GM23338 (cell line): ENCODE measurements at regions not wholly inside any gene's neighbourhood (a gene's known extent, or its start where the extent isn't known, plus 50 kb on each side); places are given as distances from the start of the nearest gene placed in this dataset.

Experiments
- ATAC-seq: fragments of 200-7000 bp; cut with Tn5 transposase; 3 replicates; pipeline ENCODE4 v1.9.1; 2020
- DNase-seq: peaks from one replicate; pipeline ENCODE4 v3.0.0-alpha.2; 2015; ENCODE audit warnings: low spot score
- H2AFZ ChIP-seq: fragments of 200-600 bp; sonication (generic); 2 replicates; pipeline ENCODE4 v1.8.0; 2016; ENCODE audit warnings: antibody characterized with exemption, mild to moderate bottlenecking, moderate library complexity
- H3F3A ChIP-seq: fragments of 200-600 bp; sonication (generic); replicated peaks from 2 replicates; pipeline ENCODE4 v1.8.0; 2017; ENCODE audit warnings: antibody characterized with exemption, mixed run types, low read depth
- H3K27ac ChIP-seq: fragments of 200-600 bp; sonication (generic); 2 replicates; pipeline ENCODE4 v1.6.1; 2016; ENCODE audit warnings: low read depth
- H3K27me3 ChIP-seq: fragments of 200-600 bp; sonication (generic); 2 replicates; pipeline ENCODE4 v1.8.0; 2016; ENCODE audit warnings: mild to moderate bottlenecking, mixed run types, moderate library complexity; ENCODE audit not compliant: insufficient read depth
- H3K36me3 ChIP-seq: fragments of 200-600 bp; sonication (generic); 2 replicates; pipeline ENCODE4 v1.8.0; 2016; ENCODE audit warnings: mild to moderate bottlenecking; ENCODE audit not compliant: insufficient read depth
- H3K4me1 ChIP-seq: fragments of 200-600 bp; sonication (generic); 2 replicates; pipeline ENCODE4 v1.8.0; 2016; ENCODE audit warnings: mild to moderate bottlenecking, moderate library complexity; ENCODE audit not compliant: insufficient read depth
- H3K4me2 ChIP-seq: fragments of 200-600 bp; sonication (generic); 2 replicates; pipeline ENCODE4 v1.7.1; 2017; ENCODE audit warnings: mixed run types
- H3K4me3 ChIP-seq: fragments of 200-600 bp; sonication (generic); 2 replicates; pipeline ENCODE4 v1.6.1; 2016; ENCODE audit warnings: mixed run types
- H3K79me2 ChIP-seq: fragments of 200-600 bp; sonication (generic); replicated peaks from 2 replicates; pipeline ENCODE4 v1.8.0; 2017; ENCODE audit warnings: mild to moderate bottlenecking; ENCODE audit not compliant: insufficient read depth
- H3K9me2 ChIP-seq: fragments of 200-600 bp; sonication (generic); 2 replicates; pipeline ENCODE4 v1.8.0; 2017; ENCODE audit not compliant: insufficient read depth
- H4K20me1 ChIP-seq: fragments of 200-600 bp; sonication (generic); replicated peaks from 2 replicates; pipeline ENCODE4 v1.8.0; 2017; ENCODE audit warnings: mild to moderate bottlenecking; ENCODE audit not compliant: insufficient read depth
- H3K27ac Mint-ChIP-seq: 2 replicates; pipeline ENCODE4 v1.8.0; 2020; ENCODE audit warnings: inconsistent platforms, mild to moderate bottlenecking, moderate library complexity, mixed read lengths
- H3K27me3 Mint-ChIP-seq: 3 replicates; pipeline ENCODE4 v1.8.0; 2022; ENCODE audit warnings: low read depth, mild to moderate bottlenecking, moderate library complexity, mixed read lengths, inconsistent platforms; ENCODE audit not compliant: insufficient read depth, poor library complexity
- H3K36me3 Mint-ChIP-seq: 3 replicates; pipeline ENCODE4 v1.8.0; 2021; ENCODE audit warnings: low read depth, mild to moderate bottlenecking, inconsistent platforms, moderate library complexity, mixed read lengths
- H3K4me1 Mint-ChIP-seq: 3 replicates; pipeline ENCODE4 v1.8.0; 2020; ENCODE audit warnings: mild to moderate bottlenecking, inconsistent platforms, mixed read lengths
- H3K4me3 Mint-ChIP-seq: 3 replicates; pipeline ENCODE4 v1.8.0; 2021; ENCODE audit warnings: moderate library complexity, mild to moderate bottlenecking, inconsistent platforms, mixed read lengths
- H3K9me3 Mint-ChIP-seq: 3 replicates; pipeline ENCODE4 v1.8.0; 2020; ENCODE audit warnings: moderate library complexity, mild to moderate bottlenecking, inconsistent platforms, mixed read lengths
- CREB1 ChIP-seq: fragments of 250-450 bp; sonication (Bioruptor Pico); IDR thresholded peaks from 2 replicates; pipeline ENCODE4 v1.5.0; 2020; ENCODE audit warnings: low read depth, mild to moderate bottlenecking, moderate library complexity
- EZH2 ChIP-seq: fragments of 200-600 bp; sonication (generic); IDR thresholded peaks from one replicate; pipeline ENCODE4 v1.8.0; 2017; ENCODE audit warnings: antibody characterized with exemption, mild to moderate bottlenecking, low read depth; ENCODE audit not compliant: unreplicated experiment
- EZH2phosphoT487 ChIP-seq: fragments of 200-600 bp; sonication (generic); IDR thresholded peaks from one replicate; pipeline ENCODE4 v1.8.1; 2018; ENCODE audit warnings: antibody characterized with exemption; ENCODE audit not compliant: unreplicated experiment
- JUNB ChIP-seq: IDR thresholded peaks from one replicate; pipeline ENCODE4 v1.6.1; 2016; ENCODE audit warnings: antibody characterized with exemption; ENCODE audit not compliant: unreplicated experiment
- NANOG ChIP-seq: IDR thresholded peaks from 2 replicates; pipeline ENCODE4 v1.6.1; 2016; ENCODE audit warnings: antibody characterized with exemption, borderline replicate concordance
- POLR2AphosphoS5 ChIP-seq: IDR thresholded peaks from 2 replicates; pipeline ENCODE4 v1.6.1; 2016; ENCODE audit warnings: antibody characterized with exemption, low read depth
- STAT1 ChIP-seq: IDR thresholded peaks from one replicate; pipeline ENCODE4 v1.6.1; 2016; ENCODE audit warnings: antibody characterized with exemption; ENCODE audit not compliant: unreplicated experiment
- ZNF114 ChIP-seq: fragments of 250-450 bp; sonication (Bioruptor Pico); IDR thresholded peaks from 2 replicates; pipeline ENCODE4 v1.5.0; 2020; ENCODE audit warnings: mild to moderate bottlenecking, moderate library complexity
- ZNF331 ChIP-seq: fragments of 250-450 bp; sonication (Bioruptor Pico); IDR thresholded peaks from 2 replicates; pipeline ENCODE4 v1.5.0; 2020; ENCODE audit warnings: low read depth, mild to moderate bottlenecking, moderate library complexity
- TF ChIP-seq, protein P1 (sequence below): IDR thresholded peaks from 2 replicates; pipeline ENCODE4 v1.6.1; 2016; ENCODE audit warnings: antibody characterized with exemption
- TF ChIP-seq, protein P2 (sequence below): IDR thresholded peaks from one replicate; pipeline ENCODE4 v1.6.1; 2018; ENCODE audit warnings: antibody characterized with exemption; ENCODE audit not compliant: unreplicated experiment
- TF ChIP-seq, protein P3 (sequence below), 2 experiments: fragments of 200-600 bp in 1 of 2; sonication (generic) in 1 of 2; conservative IDR thresholded peaks; 2 replicates each; pipeline versions ENCODE4 v1.5.1 to v1.6.1; 2016 to 2017; ENCODE audit warnings: antibody characterized with exemption in 2 of 2, low read depth in 2 of 2, mild to moderate bottlenecking in 2 of 2, moderate library complexity in 1 of 2
- TF ChIP-seq, protein P4 (sequence below): fragments of 250-450 bp; sonication (Bioruptor Pico); IDR thresholded peaks from 2 replicates; pipeline ENCODE4 v1.5.0; 2020; ENCODE audit warnings: mild to moderate bottlenecking, moderate library complexity

DNA sequence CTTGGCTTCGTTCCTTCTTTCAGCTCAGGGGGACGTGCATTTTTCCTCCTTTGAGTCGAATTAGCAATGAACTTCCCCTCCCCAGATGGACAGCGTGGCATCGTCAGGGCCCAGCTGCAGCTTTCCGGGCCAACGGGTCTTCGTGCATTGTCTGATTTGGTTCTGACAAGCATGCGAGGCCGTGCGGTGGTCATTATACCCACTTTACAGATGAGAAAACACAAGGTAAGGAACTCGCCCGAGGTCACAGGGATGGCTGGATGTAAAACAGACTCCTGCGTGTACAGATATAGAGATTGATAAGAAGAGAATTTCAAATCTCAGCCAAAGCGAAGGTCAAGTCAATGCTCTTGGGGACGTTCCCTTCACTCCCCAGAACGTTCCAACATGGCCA lies 187.6 kb upstream of the SULF2 start:
- no peak overlapping the region for H3K27ac ChIP-seq
- H3K27ac Mint-ChIP-seq = peak overlapping the region; percentile 3; the same call in 1 of the 2 replicates
- H3K9me3 Mint-ChIP-seq = peaks cover 3% of the 10 kb centered on the region; the same call in 2 of the 3 replicates
- H3K4me1 Mint-ChIP-seq = peaks cover 55% of the 10 kb centered on the region
- H3K4me3 ChIP-seq = no peak overlapping the region
- ATAC-seq = no peak
- TF ChIP-seq, protein P1, sequence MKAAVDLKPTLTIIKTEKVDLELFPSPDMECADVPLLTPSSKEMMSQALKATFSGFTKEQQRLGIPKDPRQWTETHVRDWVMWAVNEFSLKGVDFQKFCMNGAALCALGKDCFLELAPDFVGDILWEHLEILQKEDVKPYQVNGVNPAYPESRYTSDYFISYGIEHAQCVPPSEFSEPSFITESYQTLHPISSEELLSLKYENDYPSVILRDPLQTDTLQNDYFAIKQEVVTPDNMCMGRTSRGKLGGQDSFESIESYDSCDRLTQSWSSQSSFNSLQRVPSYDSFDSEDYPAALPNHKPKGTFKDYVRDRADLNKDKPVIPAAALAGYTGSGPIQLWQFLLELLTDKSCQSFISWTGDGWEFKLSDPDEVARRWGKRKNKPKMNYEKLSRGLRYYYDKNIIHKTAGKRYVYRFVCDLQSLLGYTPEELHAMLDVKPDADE = no peak
- no peak for TF ChIP-seq EZH2
- no peak for TF ChIP-seq JUNB
- TF ChIP-seq NANOG = no peak
- TF ChIP-seq ZNF331 (CRISPR knock-in tag) = no peak
- TF ChIP-seq, protein P2, sequence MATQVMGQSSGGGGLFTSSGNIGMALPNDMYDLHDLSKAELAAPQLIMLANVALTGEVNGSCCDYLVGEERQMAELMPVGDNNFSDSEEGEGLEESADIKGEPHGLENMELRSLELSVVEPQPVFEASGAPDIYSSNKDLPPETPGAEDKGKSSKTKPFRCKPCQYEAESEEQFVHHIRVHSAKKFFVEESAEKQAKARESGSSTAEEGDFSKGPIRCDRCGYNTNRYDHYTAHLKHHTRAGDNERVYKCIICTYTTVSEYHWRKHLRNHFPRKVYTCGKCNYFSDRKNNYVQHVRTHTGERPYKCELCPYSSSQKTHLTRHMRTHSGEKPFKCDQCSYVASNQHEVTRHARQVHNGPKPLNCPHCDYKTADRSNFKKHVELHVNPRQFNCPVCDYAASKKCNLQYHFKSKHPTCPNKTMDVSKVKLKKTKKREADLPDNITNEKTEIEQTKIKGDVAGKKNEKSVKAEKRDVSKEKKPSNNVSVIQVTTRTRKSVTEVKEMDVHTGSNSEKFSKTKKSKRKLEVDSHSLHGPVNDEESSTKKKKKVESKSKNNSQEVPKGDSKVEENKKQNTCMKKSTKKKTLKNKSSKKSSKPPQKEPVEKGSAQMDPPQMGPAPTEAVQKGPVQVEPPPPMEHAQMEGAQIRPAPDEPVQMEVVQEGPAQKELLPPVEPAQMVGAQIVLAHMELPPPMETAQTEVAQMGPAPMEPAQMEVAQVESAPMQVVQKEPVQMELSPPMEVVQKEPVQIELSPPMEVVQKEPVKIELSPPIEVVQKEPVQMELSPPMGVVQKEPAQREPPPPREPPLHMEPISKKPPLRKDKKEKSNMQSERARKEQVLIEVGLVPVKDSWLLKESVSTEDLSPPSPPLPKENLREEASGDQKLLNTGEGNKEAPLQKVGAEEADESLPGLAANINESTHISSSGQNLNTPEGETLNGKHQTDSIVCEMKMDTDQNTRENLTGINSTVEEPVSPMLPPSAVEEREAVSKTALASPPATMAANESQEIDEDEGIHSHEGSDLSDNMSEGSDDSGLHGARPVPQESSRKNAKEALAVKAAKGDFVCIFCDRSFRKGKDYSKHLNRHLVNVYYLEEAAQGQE = no peak
- TF ChIP-seq STAT1 = no peak
- TF ChIP-seq EZH2phosphoT487 = no peak
- no peak for TF ChIP-seq ZNF114 (CRISPR knock-in tag)
- TF ChIP-seq, protein P3, sequence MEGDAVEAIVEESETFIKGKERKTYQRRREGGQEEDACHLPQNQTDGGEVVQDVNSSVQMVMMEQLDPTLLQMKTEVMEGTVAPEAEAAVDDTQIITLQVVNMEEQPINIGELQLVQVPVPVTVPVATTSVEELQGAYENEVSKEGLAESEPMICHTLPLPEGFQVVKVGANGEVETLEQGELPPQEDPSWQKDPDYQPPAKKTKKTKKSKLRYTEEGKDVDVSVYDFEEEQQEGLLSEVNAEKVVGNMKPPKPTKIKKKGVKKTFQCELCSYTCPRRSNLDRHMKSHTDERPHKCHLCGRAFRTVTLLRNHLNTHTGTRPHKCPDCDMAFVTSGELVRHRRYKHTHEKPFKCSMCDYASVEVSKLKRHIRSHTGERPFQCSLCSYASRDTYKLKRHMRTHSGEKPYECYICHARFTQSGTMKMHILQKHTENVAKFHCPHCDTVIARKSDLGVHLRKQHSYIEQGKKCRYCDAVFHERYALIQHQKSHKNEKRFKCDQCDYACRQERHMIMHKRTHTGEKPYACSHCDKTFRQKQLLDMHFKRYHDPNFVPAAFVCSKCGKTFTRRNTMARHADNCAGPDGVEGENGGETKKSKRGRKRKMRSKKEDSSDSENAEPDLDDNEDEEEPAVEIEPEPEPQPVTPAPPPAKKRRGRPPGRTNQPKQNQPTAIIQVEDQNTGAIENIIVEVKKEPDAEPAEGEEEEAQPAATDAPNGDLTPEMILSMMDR (conservative IDR thresholded peaks at IDR 0.05; ENCODE audit: low read depth in 2 of 2) = no peak
- TF ChIP-seq, protein P4, sequence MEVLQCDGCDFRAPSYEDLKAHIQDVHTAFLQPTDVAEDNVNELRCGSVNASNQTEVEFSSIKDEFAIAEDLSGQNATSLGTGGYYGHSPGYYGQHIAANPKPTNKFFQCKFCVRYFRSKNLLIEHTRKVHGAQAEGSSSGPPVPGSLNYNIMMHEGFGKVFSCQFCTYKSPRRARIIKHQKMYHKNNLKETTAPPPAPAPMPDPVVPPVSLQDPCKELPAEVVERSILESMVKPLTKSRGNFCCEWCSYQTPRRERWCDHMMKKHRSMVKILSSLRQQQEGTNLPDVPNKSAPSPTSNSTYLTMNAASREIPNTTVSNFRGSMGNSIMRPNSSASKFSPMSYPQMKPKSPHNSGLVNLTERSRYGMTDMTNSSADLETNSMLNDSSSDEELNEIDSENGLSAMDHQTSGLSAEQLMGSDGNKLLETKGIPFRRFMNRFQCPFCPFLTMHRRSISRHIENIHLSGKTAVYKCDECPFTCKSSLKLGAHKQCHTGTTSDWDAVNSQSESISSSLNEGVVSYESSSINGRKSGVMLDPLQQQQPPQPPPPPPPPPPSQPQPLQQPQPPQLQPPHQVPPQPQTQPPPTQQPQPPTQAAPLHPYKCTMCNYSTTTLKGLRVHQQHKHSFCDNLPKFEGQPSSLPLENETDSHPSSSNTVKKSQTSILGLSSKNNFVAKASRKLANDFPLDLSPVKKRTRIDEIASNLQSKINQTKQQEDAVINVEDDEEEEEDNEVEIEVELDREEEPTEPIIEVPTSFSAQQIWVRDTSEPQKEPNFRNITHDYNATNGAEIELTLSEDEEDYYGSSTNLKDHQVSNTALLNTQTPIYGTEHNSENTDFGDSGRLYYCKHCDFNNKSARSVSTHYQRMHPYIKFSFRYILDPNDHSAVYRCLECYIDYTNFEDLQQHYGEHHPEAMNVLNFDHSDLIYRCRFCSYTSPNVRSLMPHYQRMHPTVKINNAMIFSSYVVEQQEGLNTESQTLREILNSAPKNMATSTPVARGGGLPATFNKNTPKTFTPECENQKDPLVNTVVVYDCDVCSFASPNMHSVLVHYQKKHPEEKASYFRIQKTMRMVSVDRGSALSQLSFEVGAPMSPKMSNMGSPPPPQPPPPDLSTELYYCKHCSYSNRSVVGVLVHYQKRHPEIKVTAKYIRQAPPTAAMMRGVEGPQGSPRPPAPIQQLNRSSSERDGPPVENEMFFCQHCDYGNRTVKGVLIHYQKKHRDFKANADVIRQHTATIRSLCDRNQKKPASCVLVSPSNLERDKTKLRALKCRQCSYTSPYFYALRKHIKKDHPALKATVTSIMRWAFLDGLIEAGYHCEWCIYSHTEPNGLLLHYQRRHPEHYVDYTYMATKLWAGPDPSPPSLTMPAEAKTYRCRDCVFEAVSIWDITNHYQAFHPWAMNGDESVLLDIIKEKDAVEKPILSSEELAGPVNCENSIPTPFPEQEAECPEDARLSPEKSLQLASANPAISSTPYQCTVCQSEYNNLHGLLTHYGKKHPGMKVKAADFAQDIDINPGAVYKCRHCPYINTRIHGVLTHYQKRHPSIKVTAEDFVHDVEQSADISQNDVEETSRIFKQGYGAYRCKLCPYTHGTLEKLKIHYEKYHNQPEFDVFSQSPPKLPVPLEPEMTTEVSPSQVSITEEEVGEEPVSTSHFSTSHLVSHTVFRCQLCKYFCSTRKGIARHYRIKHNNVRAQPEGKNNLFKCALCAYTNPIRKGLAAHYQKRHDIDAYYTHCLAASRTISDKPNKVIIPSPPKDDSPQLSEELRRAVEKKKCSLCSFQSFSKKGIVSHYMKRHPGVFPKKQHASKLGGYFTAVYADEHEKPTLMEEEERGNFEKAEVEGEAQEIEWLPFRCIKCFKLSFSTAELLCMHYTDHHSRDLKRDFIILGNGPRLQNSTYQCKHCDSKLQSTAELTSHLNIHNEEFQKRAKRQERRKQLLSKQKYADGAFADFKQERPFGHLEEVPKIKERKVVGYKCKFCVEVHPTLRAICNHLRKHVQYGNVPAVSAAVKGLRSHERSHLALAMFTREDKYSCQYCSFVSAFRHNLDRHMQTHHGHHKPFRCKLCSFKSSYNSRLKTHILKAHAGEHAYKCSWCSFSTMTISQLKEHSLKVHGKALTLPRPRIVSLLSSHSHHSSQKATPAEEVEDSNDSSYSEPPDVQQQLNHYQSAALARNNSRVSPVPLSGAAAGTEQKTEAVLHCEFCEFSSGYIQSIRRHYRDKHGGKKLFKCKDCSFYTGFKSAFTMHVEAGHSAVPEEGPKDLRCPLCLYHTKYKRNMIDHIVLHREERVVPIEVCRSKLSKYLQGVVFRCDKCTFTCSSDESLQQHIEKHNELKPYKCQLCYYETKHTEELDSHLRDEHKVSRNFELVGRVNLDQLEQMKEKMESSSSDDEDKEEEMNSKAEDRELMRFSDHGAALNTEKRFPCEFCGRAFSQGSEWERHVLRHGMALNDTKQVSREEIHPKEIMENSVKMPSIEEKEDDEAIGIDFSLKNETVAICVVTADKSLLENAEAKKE (CRISPR knock-in tag) = no peak
- no peak for TF ChIP-seq CREB1 (CRISPR knock-in tag)
- TF ChIP-seq POLR2AphosphoS5 = no peak
- H3K4me1 ChIP-seq = peaks cover 27% of the 10 kb centered on the region
- H3K27me3 ChIP-seq = no peaks in the 10 kb centered on the region
- peaks cover 17% of the 10 kb centered on the region for H3K27me3 Mint-ChIP-seq
- H3K9me2 ChIP-seq = no peaks in the 10 kb centered on the region
- H3K36me3 ChIP-seq = no peaks in the 10 kb centered on the region
- no peaks in the 10 kb centered on the region for H3K79me2 ChIP-seq
- no peaks in the 10 kb centered on the region for H4K20me1 ChIP-seq
- H3K4me2 ChIP-seq = peak overlapping the region; percentile 51; the same call in 1 of the 2 replicates
- no peak overlapping the region; the same call in 1 of the 2 replicates for H2AFZ ChIP-seq
- H3K36me3 Mint-ChIP-seq = peaks cover 5% of the 10 kb centered on the region; the same call in 1 of the 3 replicates
- H3F3A ChIP-seq = no peaks in the 10 kb centered on the region
- H3K4me3 Mint-ChIP-seq = peak overlapping the region; percentile 23; the same call in 1 of the 3 replicates
- no peak for DNase-seq
